Stomach (tissue), 4 donors: ENCODE measurements at regions not wholly inside any gene's neighbourhood (a gene's known extent, or its start where the extent isn't known, plus 50 kb on each side); places are given as distances from the start of the nearest gene placed in this dataset.

Experiments used
- CTCF ChIP-seq, 7 experiments: fragments of 450-650 bp in 4 of 7; fragments of 200-600 bp in 3 of 7; sonication (generic) in 3 of 7; IDR thresholded peaks; one replicate each; pipeline ENCODE4 v1.5.1; 2016 to 2019; ENCODE audit warnings: antibody characterized with exemption in 7 of 7, control low read depth in 2 of 7, mild to moderate bottlenecking in 1 of 7
- EP300 ChIP-seq: sonication (generic); formaldehyde crosslinking; IDR thresholded peaks from one replicate; pipeline ENCODE4 v1.6.1; 2017; ENCODE audit warnings: antibody characterized with exemption
- POLR2A ChIP-seq, 4 donors: fragments of 450-650 bp; IDR thresholded peaks; one replicate each; pipeline ENCODE4 v1.6.1; 2016; ENCODE audit warnings: antibody characterized with exemption in 4 of 4, control low read depth in 2 of 4, mild to moderate bottlenecking in 1 of 4, moderate library complexity in 1 of 4

DNA sequence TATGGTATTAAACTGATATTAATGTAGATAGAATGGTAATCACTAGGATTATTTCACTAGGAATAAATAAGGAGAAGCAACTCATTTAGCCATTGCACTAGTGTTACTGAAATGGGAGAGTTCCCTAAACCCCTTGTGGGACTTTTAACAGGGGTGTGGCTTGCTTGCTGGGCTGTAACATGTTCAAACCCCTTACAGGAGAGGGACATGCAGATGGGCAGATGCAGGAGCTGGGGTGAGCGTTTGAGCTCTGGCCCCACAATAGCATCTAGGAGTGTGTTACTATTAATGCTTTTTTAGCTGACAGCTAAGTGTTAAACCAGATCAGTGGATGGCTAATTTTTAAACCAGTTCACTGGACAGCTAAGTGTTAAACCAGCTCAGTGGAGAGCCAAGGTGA lies 89.3 kb upstream of the ST8SIA4 start:
- TF ChIP-seq EP300 = no peak
- TF ChIP-seq CTCF (IDR thresholded peaks at IDR 0.05) = no peak
- no peak for TF ChIP-seq POLR2A (IDR thresholded peaks at IDR 0.05)
